Gastroesophageal sphincter (tissue), 4 donors: ENCODE measurements at regions not wholly inside any gene's neighbourhood (a gene's known extent, or its start where the extent isn't known, plus 50 kb on each side); places are given as distances from the start of the nearest gene placed in this dataset.

Experiments used
- ATAC-seq: fragments of 150-250 bp; one replicate; pipeline ENCODE4 v1.9.1; 2016; ENCODE audit warnings: mild to moderate bottlenecking, moderate library complexity
- H3K27ac ChIP-seq, 4 donors: fragments of 200-600 bp; sonication (generic) in 3 of 4; 1 replicate in 3 of 4; 2 replicates in 1 of 4; pipeline ENCODE4 v1.5.1; 2016 to 2019
- H3K27me3 ChIP-seq: fragments of 200-600 bp; sonication (generic); one replicate; pipeline ENCODE4 v1.5.1; 2019
- H3K36me3 ChIP-seq, 2 donors: fragments of 200-600 bp; sonication (generic); one replicate each; pipeline ENCODE4 v1.5.1; 2019; ENCODE audit warnings: control low read depth in 1 of 2
- H3K4me1 ChIP-seq, 3 donors: fragments of 200-600 bp; sonication (generic); 1 replicate in 2 of 3; 2 replicates in 1 of 3; pipeline ENCODE4 v1.5.1; 2016 to 2019; ENCODE audit warnings: control low read depth in 2 of 3
- H3K4me3 ChIP-seq, 2 donors: fragments of 200-600 bp; sonication (generic); one replicate each; pipeline ENCODE4 v1.5.1; 2019; ENCODE audit warnings: mild to moderate bottlenecking in 1 of 2, moderate library complexity in 1 of 2
- H3K9me3 ChIP-seq, 3 donors: fragments of 200-600 bp; sonication (generic); one replicate each; pipeline ENCODE4 v1.5.1; 2017 to 2019; ENCODE audit warnings: control low read depth in 2 of 3
- EP300 ChIP-seq: sonication (generic); formaldehyde crosslinking; IDR thresholded peaks from one replicate; pipeline ENCODE4 v1.6.1; 2017; ENCODE audit warnings: antibody characterized with exemption, mild to moderate bottlenecking
- POLR2A ChIP-seq, 2 donors: fragments of 450-650 bp; IDR thresholded peaks; one replicate each; pipeline ENCODE4 v1.6.1; 2017; ENCODE audit warnings: antibody characterized with exemption in 2 of 2, mild to moderate bottlenecking in 2 of 2, moderate library complexity in 1 of 2
- POLR2AphosphoS5 ChIP-seq: sonication (generic); formaldehyde crosslinking; IDR thresholded peaks from one replicate; pipeline ENCODE4 v1.6.1; 2017; ENCODE audit warnings: antibody characterized with exemption
- WGBS, 2 donors: methylation state at CpG; one replicate each; pipeline ENCODE4 v1.1.5; 2018; ENCODE audit warnings: low coverage in 1 of 2; 5-methylcytosine and 5-hydroxymethylcytosine counted together
- TF ChIP-seq, protein P1 (sequence below), 4 experiments: fragments of 200-600 bp in 2 of 4; fragments of 450-650 bp in 2 of 4; sonication (generic) in 1 of 4; IDR thresholded peaks; one replicate each; pipeline ENCODE4 v1.5.1; 2017 to 2019; ENCODE audit warnings: antibody characterized with exemption in 4 of 4, mild to moderate bottlenecking in 2 of 4, moderate library complexity in 2 of 4

DNA sequence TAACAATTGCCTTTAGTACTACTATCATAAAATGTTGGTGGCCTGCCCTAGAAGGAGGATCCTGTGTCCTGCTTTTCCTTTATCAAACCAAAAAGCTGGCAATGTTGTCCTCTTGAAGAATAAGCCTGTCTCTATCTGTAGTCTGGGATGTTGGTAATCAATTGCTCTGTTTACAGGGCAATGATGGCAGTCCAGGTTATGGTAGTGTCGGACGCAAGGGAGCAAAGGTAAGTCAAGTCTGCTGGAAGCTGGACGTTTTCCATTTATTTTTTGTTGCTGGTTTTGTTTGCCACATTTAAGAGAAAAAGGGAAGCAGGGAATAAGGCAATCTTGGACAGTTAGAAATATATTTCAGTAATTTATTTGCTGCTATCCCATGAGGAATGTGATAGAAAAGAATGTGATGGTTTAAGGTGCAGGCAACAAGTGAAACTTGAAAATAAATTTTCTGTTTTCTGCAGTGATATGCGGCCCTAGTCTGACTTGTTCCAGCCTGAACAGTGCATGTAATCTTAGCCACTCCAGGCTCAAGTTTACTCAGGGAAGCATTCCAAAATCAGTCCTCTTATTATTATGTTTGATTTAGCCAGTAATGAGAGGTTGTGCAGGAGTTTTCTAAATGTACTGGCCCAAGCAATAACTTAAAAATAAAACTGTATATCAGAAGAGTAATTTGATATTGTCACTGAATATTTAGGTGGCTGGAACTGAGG, 110.3 kb downstream of the COL6A6 start:
- TF ChIP-seq POLR2AphosphoS5 = no peak
- no peak for TF ChIP-seq POLR2A (IDR thresholded peaks at IDR 0.05)
- Histone ChIP-seq H3K9me3 (no peaks in the 10 kb centered on the region), H3K36me3 (no peaks in the 10 kb centered on the region), H3K4me3 (no peak overlapping the region), H3K27me3 (no peaks in the 10 kb centered on the region), H3K27ac (no peak overlapping the region), H3K4me1 (peaks cover 0 to 18% (median 2%) of the 10 kb centered on the region in 3 donors)
- no peak for ATAC-seq
- 38 to 71% methylated on average over 4 of the region's 4 CpGs for WGBS, 2 donors

DNA sequence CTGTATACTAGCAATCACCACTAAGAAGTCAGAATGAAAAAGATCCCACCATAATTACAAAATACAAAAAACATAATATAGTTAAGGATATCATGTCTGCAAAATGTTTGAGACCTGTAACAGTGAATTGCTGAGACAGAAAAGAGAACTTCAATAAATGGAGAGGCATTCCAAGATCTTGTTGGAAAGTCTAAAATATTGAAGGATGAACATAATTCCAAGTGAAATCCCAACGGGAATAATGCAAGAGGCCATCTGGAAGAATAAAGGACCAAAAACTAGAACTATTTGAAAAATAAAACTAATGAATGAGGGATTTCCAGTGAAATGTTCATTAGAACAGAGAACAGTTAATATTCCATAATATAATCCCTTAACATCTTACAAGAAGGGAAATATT, 110.9 kb downstream of the COL6A6 start:
- Histone ChIP-seq H3K27me3 (no peaks in the 10 kb centered on the region), H3K36me3 (no peaks in the 10 kb centered on the region), H3K4me1 (peaks cover 0 to 18% (median 2%) of the 10 kb centered on the region in 3 donors), H3K4me3 (no peak overlapping the region), H3K27ac (no peak overlapping the region), H3K9me3 (no peaks in the 10 kb centered on the region)
- 47 to 50% methylated on average over 1 of the region's 1 CpG for WGBS, 2 donors
- ATAC-seq = no peak
- TF ChIP-seq POLR2AphosphoS5 = no peak
- TF ChIP-seq POLR2A (IDR thresholded peaks at IDR 0.05) = no peak
- TF ChIP-seq EP300 = no peak
- TF ChIP-seq, protein P1, sequence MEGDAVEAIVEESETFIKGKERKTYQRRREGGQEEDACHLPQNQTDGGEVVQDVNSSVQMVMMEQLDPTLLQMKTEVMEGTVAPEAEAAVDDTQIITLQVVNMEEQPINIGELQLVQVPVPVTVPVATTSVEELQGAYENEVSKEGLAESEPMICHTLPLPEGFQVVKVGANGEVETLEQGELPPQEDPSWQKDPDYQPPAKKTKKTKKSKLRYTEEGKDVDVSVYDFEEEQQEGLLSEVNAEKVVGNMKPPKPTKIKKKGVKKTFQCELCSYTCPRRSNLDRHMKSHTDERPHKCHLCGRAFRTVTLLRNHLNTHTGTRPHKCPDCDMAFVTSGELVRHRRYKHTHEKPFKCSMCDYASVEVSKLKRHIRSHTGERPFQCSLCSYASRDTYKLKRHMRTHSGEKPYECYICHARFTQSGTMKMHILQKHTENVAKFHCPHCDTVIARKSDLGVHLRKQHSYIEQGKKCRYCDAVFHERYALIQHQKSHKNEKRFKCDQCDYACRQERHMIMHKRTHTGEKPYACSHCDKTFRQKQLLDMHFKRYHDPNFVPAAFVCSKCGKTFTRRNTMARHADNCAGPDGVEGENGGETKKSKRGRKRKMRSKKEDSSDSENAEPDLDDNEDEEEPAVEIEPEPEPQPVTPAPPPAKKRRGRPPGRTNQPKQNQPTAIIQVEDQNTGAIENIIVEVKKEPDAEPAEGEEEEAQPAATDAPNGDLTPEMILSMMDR (IDR thresholded peaks at IDR 0.05) = no peak
